ENCODE measurements at regions not wholly inside any gene's neighbourhood (a gene's known extent, or its start where the extent isn't known, plus 50 kb on each side); places are given as distances from the start of the nearest gene placed in this dataset.

DNA sequence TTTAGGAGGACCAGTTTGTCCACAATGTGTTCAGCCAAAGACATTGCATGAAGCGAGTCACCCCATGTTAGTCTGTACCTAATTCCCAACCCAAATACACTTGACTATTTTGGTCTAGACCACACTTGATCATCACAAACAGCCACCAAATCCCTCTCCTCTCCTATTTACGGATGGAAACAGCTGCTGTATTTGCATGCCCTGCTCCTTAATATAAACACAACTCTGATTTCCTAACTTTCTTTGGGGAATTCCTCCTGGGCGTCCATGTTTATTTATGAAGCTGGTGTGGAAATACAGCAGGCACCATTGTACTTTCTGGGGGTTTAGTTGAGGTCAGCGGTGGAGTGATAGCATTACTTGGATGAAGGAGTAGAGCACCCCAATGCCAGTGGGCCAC, 235.2 kb downstream of the TLE3 start:
- no peaks in the 10 kb centered on the region for H3K36me3 ChIP-seq (ENCODE audit: control insufficient read depth in 4 of 4, insufficient read depth in 3 of 4, low read depth in 1 of 4, low read length in 3 of 4)
- no peaks in the 10 kb centered on the region for H3K4me1 ChIP-seq (ENCODE audit: control insufficient read depth in 4 of 4, insufficient read depth in 4 of 4, low read length in 3 of 4)
- no peak for DNase-seq (ENCODE audit: low spot score)
- no peaks in the 10 kb centered on the region for H3K9me3 ChIP-seq (ENCODE audit: control insufficient read depth in 4 of 4, low read length in 3 of 4)
- no peak overlapping the region for H3K4me3 ChIP-seq (ENCODE audit: low read depth in 1 of 3, low read length in 3 of 3)
- H3K27me3 ChIP-seq (ENCODE audit: control insufficient read depth in 4 of 4, insufficient read depth in 4 of 4, low read length in 3 of 4), result peaks cover 0 to 5% (median 0%) of the 10 kb centered on the region in 4 donors
- no peak overlapping the region for H3K9ac ChIP-seq (ENCODE audit: low read depth in 1 of 2, low read length in 2 of 2)
- TF ChIP-seq EGR1 (IDR thresholded peaks at IDR 0.05; ENCODE audit: low read depth in 2 of 2) (no peak), GABPA (IDR thresholded peaks at IDR 0.05 in 1 of 2, conservative IDR thresholded peaks at IDR 0.05 in 1 of 2) (no peak), HNF4A (conservative IDR thresholded peaks at IDR 0.05) (no peak), HNF4G (IDR thresholded peaks at IDR 0.05) (no peak), NR2F2 (IDR thresholded peaks at IDR 0.05) (no peak), YY1 (IDR thresholded peaks at IDR 0.05) (no peak)
- 55% methylated on average over 4 of the region's 4 CpGs for WGBS
- no peak overlapping the region for H3K27ac ChIP-seq (ENCODE audit: low read depth in 1 of 2, low read length in 2 of 2)

DNA sequence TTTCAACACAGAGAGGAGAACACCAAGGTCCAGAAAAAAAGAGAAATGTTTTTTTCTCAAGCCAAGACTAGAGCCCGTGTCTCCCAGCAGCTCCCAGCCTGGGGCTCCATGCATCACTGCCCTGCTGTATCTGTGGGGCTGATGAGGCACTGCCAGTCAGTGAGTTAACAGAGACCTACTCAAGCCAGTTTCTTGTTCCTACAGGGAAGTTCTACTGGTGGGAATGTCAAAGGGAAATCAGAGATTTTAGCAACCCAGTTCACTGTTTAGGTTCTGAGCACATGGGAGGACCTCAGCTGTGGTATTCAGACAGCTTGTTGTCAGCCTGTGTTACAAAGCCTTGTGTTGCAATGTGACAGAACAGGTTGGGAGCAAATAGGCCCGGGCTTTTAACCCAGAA, 234.3 kb downstream of the TLE3 start:
- Histone ChIP-seq H3K4me3 (ENCODE audit: low read depth in 1 of 3, low read length in 3 of 3) (no peak overlapping the region), H3K27ac (ENCODE audit: low read depth in 1 of 2, low read length in 2 of 2) (no peak overlapping the region), H3K9me3 (ENCODE audit: control insufficient read depth in 4 of 4, low read length in 3 of 4) (no peaks in the 10 kb centered on the region), H3K9ac (ENCODE audit: low read depth in 1 of 2, low read length in 2 of 2) (no peak overlapping the region), H3K4me1 (ENCODE audit: control insufficient read depth in 4 of 4, insufficient read depth in 4 of 4, low read length in 3 of 4) (no peaks in the 10 kb centered on the region), H3K36me3 (ENCODE audit: control insufficient read depth in 4 of 4, insufficient read depth in 3 of 4, low read depth in 1 of 4, low read length in 3 of 4) (no peaks in the 10 kb centered on the region), H3K27me3 (ENCODE audit: control insufficient read depth in 4 of 4, insufficient read depth in 4 of 4, low read length in 3 of 4) (peaks cover 0 to 5% (median 0%) of the 10 kb centered on the region in 4 donors)
- WGBS, result 62% methylated on average over 2 of the region's 2 CpGs
- DNase-seq (ENCODE audit: low spot score), result no peak
- TF ChIP-seq, protein P1, sequence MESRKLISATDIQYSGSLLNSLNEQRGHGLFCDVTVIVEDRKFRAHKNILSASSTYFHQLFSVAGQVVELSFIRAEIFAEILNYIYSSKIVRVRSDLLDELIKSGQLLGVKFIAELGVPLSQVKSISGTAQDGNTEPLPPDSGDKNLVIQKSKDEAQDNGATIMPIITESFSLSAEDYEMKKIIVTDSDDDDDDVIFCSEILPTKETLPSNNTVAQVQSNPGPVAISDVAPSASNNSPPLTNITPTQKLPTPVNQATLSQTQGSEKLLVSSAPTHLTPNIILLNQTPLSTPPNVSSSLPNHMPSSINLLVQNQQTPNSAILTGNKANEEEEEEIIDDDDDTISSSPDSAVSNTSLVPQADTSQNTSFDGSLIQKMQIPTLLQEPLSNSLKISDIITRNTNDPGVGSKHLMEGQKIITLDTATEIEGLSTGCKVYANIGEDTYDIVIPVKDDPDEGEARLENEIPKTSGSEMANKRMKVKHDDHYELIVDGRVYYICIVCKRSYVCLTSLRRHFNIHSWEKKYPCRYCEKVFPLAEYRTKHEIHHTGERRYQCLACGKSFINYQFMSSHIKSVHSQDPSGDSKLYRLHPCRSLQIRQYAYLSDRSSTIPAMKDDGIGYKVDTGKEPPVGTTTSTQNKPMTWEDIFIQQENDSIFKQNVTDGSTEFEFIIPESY (IDR thresholded peaks at IDR 0.05), result no peak
- no peak for TF ChIP-seq TAF1 (conservative IDR thresholded peaks at IDR 0.05)
- TF ChIP-seq SP1 (IDR thresholded peaks at IDR 0.05), result no peak
- TF ChIP-seq ATF3 (IDR thresholded peaks at IDR 0.05), result no peak
- TF ChIP-seq, protein P2, sequence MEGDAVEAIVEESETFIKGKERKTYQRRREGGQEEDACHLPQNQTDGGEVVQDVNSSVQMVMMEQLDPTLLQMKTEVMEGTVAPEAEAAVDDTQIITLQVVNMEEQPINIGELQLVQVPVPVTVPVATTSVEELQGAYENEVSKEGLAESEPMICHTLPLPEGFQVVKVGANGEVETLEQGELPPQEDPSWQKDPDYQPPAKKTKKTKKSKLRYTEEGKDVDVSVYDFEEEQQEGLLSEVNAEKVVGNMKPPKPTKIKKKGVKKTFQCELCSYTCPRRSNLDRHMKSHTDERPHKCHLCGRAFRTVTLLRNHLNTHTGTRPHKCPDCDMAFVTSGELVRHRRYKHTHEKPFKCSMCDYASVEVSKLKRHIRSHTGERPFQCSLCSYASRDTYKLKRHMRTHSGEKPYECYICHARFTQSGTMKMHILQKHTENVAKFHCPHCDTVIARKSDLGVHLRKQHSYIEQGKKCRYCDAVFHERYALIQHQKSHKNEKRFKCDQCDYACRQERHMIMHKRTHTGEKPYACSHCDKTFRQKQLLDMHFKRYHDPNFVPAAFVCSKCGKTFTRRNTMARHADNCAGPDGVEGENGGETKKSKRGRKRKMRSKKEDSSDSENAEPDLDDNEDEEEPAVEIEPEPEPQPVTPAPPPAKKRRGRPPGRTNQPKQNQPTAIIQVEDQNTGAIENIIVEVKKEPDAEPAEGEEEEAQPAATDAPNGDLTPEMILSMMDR (IDR thresholded peaks at IDR 0.05; ENCODE audit: low read depth, low read length, missing input control), result no peak
- TF ChIP-seq, protein P3, sequence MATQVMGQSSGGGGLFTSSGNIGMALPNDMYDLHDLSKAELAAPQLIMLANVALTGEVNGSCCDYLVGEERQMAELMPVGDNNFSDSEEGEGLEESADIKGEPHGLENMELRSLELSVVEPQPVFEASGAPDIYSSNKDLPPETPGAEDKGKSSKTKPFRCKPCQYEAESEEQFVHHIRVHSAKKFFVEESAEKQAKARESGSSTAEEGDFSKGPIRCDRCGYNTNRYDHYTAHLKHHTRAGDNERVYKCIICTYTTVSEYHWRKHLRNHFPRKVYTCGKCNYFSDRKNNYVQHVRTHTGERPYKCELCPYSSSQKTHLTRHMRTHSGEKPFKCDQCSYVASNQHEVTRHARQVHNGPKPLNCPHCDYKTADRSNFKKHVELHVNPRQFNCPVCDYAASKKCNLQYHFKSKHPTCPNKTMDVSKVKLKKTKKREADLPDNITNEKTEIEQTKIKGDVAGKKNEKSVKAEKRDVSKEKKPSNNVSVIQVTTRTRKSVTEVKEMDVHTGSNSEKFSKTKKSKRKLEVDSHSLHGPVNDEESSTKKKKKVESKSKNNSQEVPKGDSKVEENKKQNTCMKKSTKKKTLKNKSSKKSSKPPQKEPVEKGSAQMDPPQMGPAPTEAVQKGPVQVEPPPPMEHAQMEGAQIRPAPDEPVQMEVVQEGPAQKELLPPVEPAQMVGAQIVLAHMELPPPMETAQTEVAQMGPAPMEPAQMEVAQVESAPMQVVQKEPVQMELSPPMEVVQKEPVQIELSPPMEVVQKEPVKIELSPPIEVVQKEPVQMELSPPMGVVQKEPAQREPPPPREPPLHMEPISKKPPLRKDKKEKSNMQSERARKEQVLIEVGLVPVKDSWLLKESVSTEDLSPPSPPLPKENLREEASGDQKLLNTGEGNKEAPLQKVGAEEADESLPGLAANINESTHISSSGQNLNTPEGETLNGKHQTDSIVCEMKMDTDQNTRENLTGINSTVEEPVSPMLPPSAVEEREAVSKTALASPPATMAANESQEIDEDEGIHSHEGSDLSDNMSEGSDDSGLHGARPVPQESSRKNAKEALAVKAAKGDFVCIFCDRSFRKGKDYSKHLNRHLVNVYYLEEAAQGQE (IDR thresholded peaks at IDR 0.05), result no peak
- no peak for TF ChIP-seq FOXA1 (IDR thresholded peaks at IDR 0.05)
- TF ChIP-seq HNF4G (IDR thresholded peaks at IDR 0.05), result no peak
- TF ChIP-seq HNF4A (conservative IDR thresholded peaks at IDR 0.05), result no peak
- no peak for TF ChIP-seq RAD21 (IDR thresholded peaks at IDR 0.05)
- no peak for TF ChIP-seq GABPA (IDR thresholded peaks at IDR 0.05 in 1 of 2, conservative IDR thresholded peaks at IDR 0.05 in 1 of 2)
- no peak for TF ChIP-seq FOXA2 (IDR thresholded peaks at IDR 0.05)
- TF ChIP-seq MAX (IDR thresholded peaks at IDR 0.05), result no peak
- no peak for TF ChIP-seq EGR1 (IDR thresholded peaks at IDR 0.05; ENCODE audit: low read depth in 2 of 2)
- TF ChIP-seq NR2F2 (IDR thresholded peaks at IDR 0.05), result no peak
- no peak for TF ChIP-seq JUND (IDR thresholded peaks at IDR 0.05)
- TF ChIP-seq YY1 (IDR thresholded peaks at IDR 0.05), result no peak
- no peak for TF ChIP-seq RXRA (IDR thresholded peaks at IDR 0.05)

Measured in liver (tissue), 8 donors.